ENCODE measurements at regions not wholly inside any gene's neighbourhood (a gene's known extent, or its start where the extent isn't known, plus 50 kb on each side); places are given as distances from the start of the nearest gene placed in this dataset.
"Not testable (repeated sequence)": the region's sequence is repeated elsewhere in the genome, so short reads cannot be mapped to it uniquely, and the experiment has no call there.

- H3K4me3 Mint-ChIP-seq; DNase-seq; H3K4me1 Mint-ChIP-seq (ENCODE audit: low read depth); H3K27ac Mint-ChIP-seq; H3K36me3 Mint-ChIP-seq (ENCODE audit: low read depth): not testable (repeated sequence)
- peaks cover 71% of the 10 kb centered on the region for H3K27me3 Mint-ChIP-seq
- H3K9me3 Mint-ChIP-seq = peaks cover 29% of the 10 kb centered on the region
These were observed 1511.9 kb upstream of the TPTE start for GRCh38 chr21:9009267-9010016.

GRCh38 chr21:9010121-9010795, 1511.1 kb upstream of the TPTE start:
- not testable (repeated sequence) for DNase-seq; H3K4me3 Mint-ChIP-seq; H3K4me1 Mint-ChIP-seq (ENCODE audit: low read depth); H3K36me3 Mint-ChIP-seq (ENCODE audit: low read depth); H3K27ac Mint-ChIP-seq
- Mint-ChIP-seq H3K27me3 (peaks cover 67% of the 10 kb centered on the region), H3K9me3 (peaks cover 29% of the 10 kb centered on the region)

- not testable (repeated sequence) for DNase-seq; H3K4me1 Mint-ChIP-seq (ENCODE audit: low read depth); H3K36me3 Mint-ChIP-seq (ENCODE audit: low read depth); H3K4me3 Mint-ChIP-seq; H3K27ac Mint-ChIP-seq
- H3K9me3 Mint-ChIP-seq = peaks cover 28% of the 10 kb centered on the region
- peaks cover 66% of the 10 kb centered on the region for H3K27me3 Mint-ChIP-seq
These were observed 1510.2 kb upstream of the TPTE start for GRCh38 chr21:9010936-9011890.

- not testable (repeated sequence) for H3K36me3 Mint-ChIP-seq (ENCODE audit: low read depth); DNase-seq; H3K4me3 Mint-ChIP-seq; H3K27ac Mint-ChIP-seq; H3K4me1 Mint-ChIP-seq (ENCODE audit: low read depth)
- H3K9me3 Mint-ChIP-seq = peaks cover 28% of the 10 kb centered on the region
- H3K27me3 Mint-ChIP-seq = peaks cover 61% of the 10 kb centered on the region
These were observed 1509.5 kb upstream of the TPTE start for GRCh38 chr21:9011916-9012315.

- not testable (repeated sequence) for H3K4me3 Mint-ChIP-seq; H3K27ac Mint-ChIP-seq; H3K36me3 Mint-ChIP-seq (ENCODE audit: low read depth); H3K4me1 Mint-ChIP-seq (ENCODE audit: low read depth); DNase-seq
- H3K9me3 Mint-ChIP-seq = peaks cover 18% of the 10 kb centered on the region
- H3K27me3 Mint-ChIP-seq = peaks cover 48% of the 10 kb centered on the region
These were observed 1507.7 kb upstream of the TPTE start for GRCh38 chr21:9013502-9014242.

- H3K4me1 Mint-ChIP-seq (ENCODE audit: low read depth); H3K36me3 Mint-ChIP-seq (ENCODE audit: low read depth); H3K4me3 Mint-ChIP-seq; H3K27ac Mint-ChIP-seq; DNase-seq: not testable (repeated sequence)
- Mint-ChIP-seq H3K9me3 (peaks cover 18% of the 10 kb centered on the region), H3K27me3 (peaks cover 43% of the 10 kb centered on the region)
These were observed 1507.1 kb upstream of the TPTE start for GRCh38 chr21:9014243-9014734.

- H3K27ac Mint-ChIP-seq; H3K4me3 Mint-ChIP-seq; H3K36me3 Mint-ChIP-seq (ENCODE audit: low read depth); H3K4me1 Mint-ChIP-seq (ENCODE audit: low read depth); DNase-seq: not testable (repeated sequence)
- Mint-ChIP-seq H3K27me3 (peaks cover 37% of the 10 kb centered on the region), H3K9me3 (peaks cover 16% of the 10 kb centered on the region)
These were observed 1505.7 kb upstream of the TPTE start for GRCh38 chr21:9015483-9016197.

GRCh38 chr21:9017206-9017605, 1504.2 kb upstream of the TPTE start:
- DNase-seq; H3K36me3 Mint-ChIP-seq (ENCODE audit: low read depth); H3K4me1 Mint-ChIP-seq (ENCODE audit: low read depth); H3K27ac Mint-ChIP-seq; H3K4me3 Mint-ChIP-seq: not testable (repeated sequence)
- peaks cover 25% of the 10 kb centered on the region for H3K27me3 Mint-ChIP-seq
- peaks cover 12% of the 10 kb centered on the region for H3K9me3 Mint-ChIP-seq

GRCh38 chr21:9018731-9019253, 1502.6 kb upstream of the TPTE start:
- H3K9me3 Mint-ChIP-seq; H3K4me3 Mint-ChIP-seq; H3K36me3 Mint-ChIP-seq (ENCODE audit: low read depth); DNase-seq; H3K4me1 Mint-ChIP-seq (ENCODE audit: low read depth); H3K27ac Mint-ChIP-seq: not testable (repeated sequence)
- peaks cover 14% of the 10 kb centered on the region for H3K27me3 Mint-ChIP-seq

GRCh38 chr21:9024006-9024767, 1497.2 kb upstream of the TPTE start:
- H3K36me3 Mint-ChIP-seq (ENCODE audit: low read depth); H3K9me3 Mint-ChIP-seq; DNase-seq; H3K4me3 Mint-ChIP-seq; H3K27ac Mint-ChIP-seq; H3K4me1 Mint-ChIP-seq (ENCODE audit: low read depth); H3K27me3 Mint-ChIP-seq: not testable (repeated sequence)

GRCh38 chr21:9026729-9027416, 1494.5 kb upstream of the TPTE start:
- H3K4me3 Mint-ChIP-seq; H3K27me3 Mint-ChIP-seq; H3K36me3 Mint-ChIP-seq (ENCODE audit: low read depth); DNase-seq; H3K9me3 Mint-ChIP-seq; H3K4me1 Mint-ChIP-seq (ENCODE audit: low read depth); H3K27ac Mint-ChIP-seq: not testable (repeated sequence)

GRCh38 chr21:9027417-9027800, 1494.0 kb upstream of the TPTE start:
- not testable (repeated sequence) for H3K27me3 Mint-ChIP-seq; H3K9me3 Mint-ChIP-seq; H3K4me1 Mint-ChIP-seq (ENCODE audit: low read depth); H3K36me3 Mint-ChIP-seq (ENCODE audit: low read depth); DNase-seq; H3K27ac Mint-ChIP-seq; H3K4me3 Mint-ChIP-seq
